ENCODE measurements at regions not wholly inside any gene's neighbourhood (a gene's known extent, or its start where the extent isn't known, plus 50 kb on each side); places are given as distances from the start of the nearest gene placed in this dataset.

DNA sequence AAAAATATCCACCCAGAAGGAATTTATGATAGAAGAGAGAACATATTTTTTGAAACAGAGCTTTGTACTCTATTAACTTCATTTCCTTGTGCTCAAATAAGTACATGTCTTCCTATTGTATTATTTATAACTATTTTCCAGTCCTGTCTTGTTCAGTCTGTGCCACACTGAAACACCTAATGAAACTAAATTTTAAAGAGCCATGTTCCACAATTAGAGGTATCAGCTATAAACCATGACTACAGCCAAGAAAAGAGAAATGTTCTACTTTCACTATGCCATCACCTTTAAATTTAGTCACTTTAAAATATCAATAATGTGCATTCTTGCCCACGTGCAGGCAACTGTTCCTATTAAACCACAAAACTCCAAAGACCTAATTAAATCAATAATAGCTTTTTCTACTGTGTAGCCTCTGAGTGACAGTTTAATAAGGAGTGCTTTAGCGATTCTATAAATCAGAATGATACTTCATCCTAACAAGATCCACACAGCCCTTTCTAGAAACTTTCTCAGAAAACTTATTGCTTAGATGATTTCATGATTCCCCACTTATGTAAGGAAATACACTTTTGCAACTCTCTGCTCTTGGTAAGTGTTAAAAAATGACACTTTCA lies 404.9 kb upstream of the CHRM3 start:
- FAIRE-seq (no peak), DNase-seq (ENCODE audit: insufficient read length, low spot score) (no peak)
- no peak for TF ChIP-seq PAX5 (IDR thresholded peaks at IDR 0.05; ENCODE audit: insufficient read depth, low read length, severe bottlenecking)
- TF ChIP-seq POLR2A (IDR thresholded peaks at IDR 0.05; ENCODE audit: low read depth, low read length) = no peak
- TF ChIP-seq POU2F2 (IDR thresholded peaks at IDR 0.05; ENCODE audit: low read depth, low read length) = no peak
- no peak for TF ChIP-seq SPI1 (IDR thresholded peaks at IDR 0.05; ENCODE audit: low read depth, low read length)
- no peak for TF ChIP-seq TAF1 (IDR thresholded peaks at IDR 0.05; ENCODE audit: low read depth, low read length)
- no peak for TF ChIP-seq POLR2AphosphoS5 (IDR thresholded peaks at IDR 0.05; ENCODE audit: low read depth, low read length)

- FAIRE-seq (no peak), DNase-seq (ENCODE audit: insufficient read length, low spot score) (no peak)
- TF ChIP-seq SPI1 (IDR thresholded peaks at IDR 0.05; ENCODE audit: low read depth, low read length) (no peak), POLR2A (IDR thresholded peaks at IDR 0.05; ENCODE audit: low read depth, low read length) (no peak), POLR2AphosphoS5 (IDR thresholded peaks at IDR 0.05; ENCODE audit: low read depth, low read length) (no peak), PAX5 (IDR thresholded peaks at IDR 0.05; ENCODE audit: insufficient read depth, low read length, severe bottlenecking) (no peak), POU2F2 (IDR thresholded peaks at IDR 0.05; ENCODE audit: low read depth, low read length) (no peak), TAF1 (IDR thresholded peaks at IDR 0.05; ENCODE audit: low read depth, low read length) (no peak)
Observed at GRCh38 chr1:238980053-238980452, 406.3 kb upstream of the CHRM3 start.

DNA sequence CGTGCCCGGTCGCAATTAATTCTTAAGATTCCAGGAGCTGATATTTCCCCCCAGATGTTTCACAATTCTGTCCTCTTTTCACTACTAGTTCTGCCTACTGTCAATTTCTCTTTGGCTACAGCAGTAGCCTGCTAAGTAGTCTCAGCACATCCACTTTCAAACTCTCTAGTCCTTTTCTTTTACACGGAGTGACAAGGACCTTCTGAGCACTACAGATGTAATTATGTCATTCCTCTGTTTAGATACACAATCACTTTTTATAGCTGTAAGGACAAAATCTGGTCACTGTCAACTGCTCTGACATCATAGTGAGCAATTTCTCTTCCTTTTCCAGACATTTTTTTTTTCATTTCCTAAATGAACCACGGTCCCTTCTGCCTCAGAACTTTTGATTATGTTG lies 421.7 kb upstream of the CHRM3 start:
- DNase-seq (ENCODE audit: insufficient read length, low spot score) = no peak
- TF ChIP-seq PAX5 (IDR thresholded peaks at IDR 0.05; ENCODE audit: insufficient read depth, low read length, severe bottlenecking) (no peak), POLR2AphosphoS5 (IDR thresholded peaks at IDR 0.05; ENCODE audit: low read depth, low read length) (no peak), SPI1 (IDR thresholded peaks at IDR 0.05; ENCODE audit: low read depth, low read length) (no peak), POLR2A (IDR thresholded peaks at IDR 0.05; ENCODE audit: low read depth, low read length) (no peak), POU2F2 (IDR thresholded peaks at IDR 0.05; ENCODE audit: low read depth, low read length) (no peak), TAF1 (IDR thresholded peaks at IDR 0.05; ENCODE audit: low read depth, low read length) (no peak)
- FAIRE-seq = no peak

DNA sequence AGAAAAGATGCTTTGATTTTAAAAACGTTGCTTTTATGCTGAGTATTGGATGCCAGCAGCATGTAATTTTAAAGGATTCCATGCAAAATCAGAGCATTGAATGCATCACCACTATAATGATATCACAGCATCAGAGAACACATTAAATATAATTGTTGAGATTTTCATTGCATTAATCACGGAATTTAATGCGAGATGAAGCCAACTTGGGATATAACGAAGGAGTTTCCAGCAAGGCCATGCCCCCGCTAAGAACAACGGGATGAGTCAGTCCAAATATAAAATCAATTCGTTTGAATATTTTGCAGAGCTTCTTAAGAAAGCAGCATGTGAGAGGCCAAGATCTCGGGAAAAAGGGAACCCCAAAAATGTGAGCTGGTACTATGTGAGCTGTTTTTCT lies 423.4 kb upstream of the CHRM3 start:
- no peak for TF ChIP-seq POLR2AphosphoS5 (IDR thresholded peaks at IDR 0.05; ENCODE audit: low read depth, low read length)
- no peak for TF ChIP-seq TAF1 (IDR thresholded peaks at IDR 0.05; ENCODE audit: low read depth, low read length)
- TF ChIP-seq SPI1 (IDR thresholded peaks at IDR 0.05; ENCODE audit: low read depth, low read length) = no peak
- no peak for TF ChIP-seq POLR2A (IDR thresholded peaks at IDR 0.05; ENCODE audit: low read depth, low read length)
- FAIRE-seq = no peak
- no peak for DNase-seq (ENCODE audit: insufficient read length, low spot score)

GRCh38 chr1:238961790-238962189 lies 424.6 kb upstream of the CHRM3 start:
- DNase-seq (ENCODE audit: insufficient read length, low spot score) (no peak), FAIRE-seq (no peak)
- TF ChIP-seq SPI1 (IDR thresholded peaks at IDR 0.05; ENCODE audit: low read depth, low read length) (no peak), POLR2AphosphoS5 (IDR thresholded peaks at IDR 0.05; ENCODE audit: low read depth, low read length) (no peak), POU2F2 (IDR thresholded peaks at IDR 0.05; ENCODE audit: low read depth, low read length) (no peak), PAX5 (IDR thresholded peaks at IDR 0.05; ENCODE audit: insufficient read depth, low read length, severe bottlenecking) (no peak), POLR2A (IDR thresholded peaks at IDR 0.05; ENCODE audit: low read depth, low read length) (no peak), TAF1 (IDR thresholded peaks at IDR 0.05; ENCODE audit: low read depth, low read length) (no peak)

- TF ChIP-seq TAF1 (IDR thresholded peaks at IDR 0.05; ENCODE audit: low read depth, low read length) (no peak), SPI1 (IDR thresholded peaks at IDR 0.05; ENCODE audit: low read depth, low read length) (no peak), POLR2AphosphoS5 (IDR thresholded peaks at IDR 0.05; ENCODE audit: low read depth, low read length) (no peak), POLR2A (IDR thresholded peaks at IDR 0.05; ENCODE audit: low read depth, low read length) (no peak), POU2F2 (IDR thresholded peaks at IDR 0.05; ENCODE audit: low read depth, low read length) (no peak), PAX5 (IDR thresholded peaks at IDR 0.05; ENCODE audit: insufficient read depth, low read length, severe bottlenecking) (no peak)
- FAIRE-seq = no peak
- no peak for DNase-seq (ENCODE audit: insufficient read length, low spot score)
Observed at GRCh38 chr1:238960071-238960470, 426.3 kb upstream of the CHRM3 start.

GRCh38 chr1:238955934-238956333 lies 430.4 kb upstream of the CHRM3 start:
- FAIRE-seq (no peak), DNase-seq (ENCODE audit: insufficient read length, low spot score) (no peak)
- TF ChIP-seq PAX5 (IDR thresholded peaks at IDR 0.05; ENCODE audit: insufficient read depth, low read length, severe bottlenecking) = no peak
- no peak for TF ChIP-seq POU2F2 (IDR thresholded peaks at IDR 0.05; ENCODE audit: low read depth, low read length)
- TF ChIP-seq POLR2AphosphoS5 (IDR thresholded peaks at IDR 0.05; ENCODE audit: low read depth, low read length) = no peak
- no peak for TF ChIP-seq POLR2A (IDR thresholded peaks at IDR 0.05; ENCODE audit: low read depth, low read length)
- no peak for TF ChIP-seq TAF1 (IDR thresholded peaks at IDR 0.05; ENCODE audit: low read depth, low read length)
- no peak for TF ChIP-seq SPI1 (IDR thresholded peaks at IDR 0.05; ENCODE audit: low read depth, low read length)

- TF ChIP-seq PAX5 (IDR thresholded peaks at IDR 0.05; ENCODE audit: insufficient read depth, low read length, severe bottlenecking) (no peak), POLR2AphosphoS5 (IDR thresholded peaks at IDR 0.05; ENCODE audit: low read depth, low read length) (no peak), SPI1 (IDR thresholded peaks at IDR 0.05; ENCODE audit: low read depth, low read length) (no peak), POU2F2 (IDR thresholded peaks at IDR 0.05; ENCODE audit: low read depth, low read length) (no peak), POLR2A (IDR thresholded peaks at IDR 0.05; ENCODE audit: low read depth, low read length) (no peak), TAF1 (IDR thresholded peaks at IDR 0.05; ENCODE audit: low read depth, low read length) (no peak)
- FAIRE-seq (no peak), DNase-seq (ENCODE audit: insufficient read length, low spot score) (no peak)
Observed at GRCh38 chr1:238954865-238955264, 431.5 kb upstream of the CHRM3 start.

DNA sequence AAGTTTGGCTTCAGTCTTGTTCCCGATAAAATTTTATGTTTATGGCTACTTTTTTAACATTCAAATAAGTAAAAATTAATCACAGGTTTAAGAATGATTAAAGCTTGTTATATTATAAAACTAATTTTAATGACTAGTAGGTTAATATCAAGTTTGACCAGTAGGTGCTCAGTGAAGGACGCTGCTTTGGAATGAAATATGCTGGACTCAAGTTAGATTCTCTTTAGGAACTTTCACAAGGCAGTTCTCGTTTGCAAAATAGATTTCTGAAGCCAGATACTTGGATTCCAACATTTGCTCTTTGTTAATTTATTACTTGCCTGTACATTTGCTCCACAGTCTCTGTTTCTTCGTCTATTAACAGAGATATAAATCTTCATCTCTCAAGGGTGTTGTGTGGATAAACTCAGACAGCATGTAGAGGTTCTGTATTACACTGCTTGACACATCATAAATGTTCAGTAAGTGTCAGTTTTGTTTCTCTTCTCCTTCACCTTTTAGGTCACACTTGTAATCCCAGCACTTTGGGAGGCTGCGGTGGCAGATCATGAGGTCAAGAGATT lies 432.8 kb upstream of the CHRM3 start:
- no peak for DNase-seq (ENCODE audit: insufficient read length, low spot score)

More for the DNA sequence above, 432.8 kb upstream of the CHRM3 start:
- no peak for TF ChIP-seq PAX5 (IDR thresholded peaks at IDR 0.05; ENCODE audit: insufficient read depth, low read length, severe bottlenecking)
- TF ChIP-seq POU2F2 (IDR thresholded peaks at IDR 0.05; ENCODE audit: low read depth, low read length) = no peak
- TF ChIP-seq TAF1 (IDR thresholded peaks at IDR 0.05; ENCODE audit: low read depth, low read length) = no peak
- TF ChIP-seq POLR2A (IDR thresholded peaks at IDR 0.05; ENCODE audit: low read depth, low read length) = no peak
- TF ChIP-seq POLR2AphosphoS5 (IDR thresholded peaks at IDR 0.05; ENCODE audit: low read depth, low read length) = no peak
- TF ChIP-seq SPI1 (IDR thresholded peaks at IDR 0.05; ENCODE audit: low read depth, low read length) = no peak
- FAIRE-seq = no peak

All from GM12891 (cell line).